Upper lobe of left lung (tissue), 4 donors: ENCODE measurements at regions not wholly inside any gene's neighbourhood (a gene's known extent, or its start where the extent isn't known, plus 50 kb on each side); places are given as distances from the start of the nearest gene placed in this dataset.

Experiments used
- EP300 ChIP-seq, 4 donors: sonication (generic); formaldehyde crosslinking; IDR thresholded peaks; one replicate each; pipeline ENCODE4 v1.5.1; 2017; ENCODE audit warnings: antibody characterized with exemption in 4 of 4, control low read depth in 2 of 4
- POLR2A ChIP-seq, 4 donors: fragments of 450-650 bp; IDR thresholded peaks; one replicate each; pipeline ENCODE4 v1.5.1; 2016 to 2017; ENCODE audit warnings: antibody characterized with exemption in 4 of 4, mild to moderate bottlenecking in 2 of 4
- POLR2AphosphoS5 ChIP-seq, 2 donors: sonication (generic); formaldehyde crosslinking; IDR thresholded peaks; one replicate each; pipeline ENCODE4 v1.5.1; 2017; ENCODE audit warnings: antibody characterized with exemption in 2 of 2
- TF ChIP-seq, protein P1 (sequence below), 6 experiments: fragments of 450-650 bp in 4 of 6; fragments of 200-600 bp in 2 of 6; sonication (generic) in 2 of 6; IDR thresholded peaks; one replicate each; pipeline ENCODE4 v1.5.1; 2016 to 2019; ENCODE audit warnings: antibody characterized with exemption in 6 of 6

DNA sequence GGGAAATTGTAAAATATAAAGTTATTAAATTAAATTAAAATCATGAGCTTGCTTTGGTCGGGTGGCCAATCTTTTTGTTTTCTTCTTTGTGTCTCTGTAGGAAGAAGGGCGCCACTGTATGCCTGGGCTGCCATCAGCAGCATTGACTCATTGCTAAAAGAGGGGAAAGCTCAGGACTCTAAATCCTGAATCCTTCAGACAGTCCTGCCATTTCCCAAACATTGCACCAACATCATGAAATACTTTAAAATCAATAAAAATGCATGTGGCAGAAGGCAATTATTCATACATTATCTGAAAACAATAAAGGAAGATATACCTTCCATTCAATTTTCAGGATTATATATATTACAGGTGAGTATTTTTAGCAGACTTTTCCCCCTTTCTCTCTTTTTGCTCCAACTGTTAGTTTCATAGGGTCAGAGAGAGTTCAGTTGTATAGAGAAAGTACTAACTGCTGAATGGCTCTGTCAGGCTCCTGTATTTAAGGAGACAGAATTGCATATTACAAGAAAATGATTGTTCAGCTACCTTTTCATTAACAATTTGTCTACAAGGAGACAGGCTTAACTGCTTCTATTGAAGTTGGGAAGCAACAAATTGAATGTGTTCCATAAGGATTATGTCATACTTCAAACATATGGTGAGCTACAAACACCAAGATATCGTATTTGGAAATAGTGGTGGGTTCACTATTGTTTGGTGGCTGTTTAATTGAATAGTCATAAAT is 95.7 kb downstream of the ATPSCKMT start:
- TF ChIP-seq, protein P1, sequence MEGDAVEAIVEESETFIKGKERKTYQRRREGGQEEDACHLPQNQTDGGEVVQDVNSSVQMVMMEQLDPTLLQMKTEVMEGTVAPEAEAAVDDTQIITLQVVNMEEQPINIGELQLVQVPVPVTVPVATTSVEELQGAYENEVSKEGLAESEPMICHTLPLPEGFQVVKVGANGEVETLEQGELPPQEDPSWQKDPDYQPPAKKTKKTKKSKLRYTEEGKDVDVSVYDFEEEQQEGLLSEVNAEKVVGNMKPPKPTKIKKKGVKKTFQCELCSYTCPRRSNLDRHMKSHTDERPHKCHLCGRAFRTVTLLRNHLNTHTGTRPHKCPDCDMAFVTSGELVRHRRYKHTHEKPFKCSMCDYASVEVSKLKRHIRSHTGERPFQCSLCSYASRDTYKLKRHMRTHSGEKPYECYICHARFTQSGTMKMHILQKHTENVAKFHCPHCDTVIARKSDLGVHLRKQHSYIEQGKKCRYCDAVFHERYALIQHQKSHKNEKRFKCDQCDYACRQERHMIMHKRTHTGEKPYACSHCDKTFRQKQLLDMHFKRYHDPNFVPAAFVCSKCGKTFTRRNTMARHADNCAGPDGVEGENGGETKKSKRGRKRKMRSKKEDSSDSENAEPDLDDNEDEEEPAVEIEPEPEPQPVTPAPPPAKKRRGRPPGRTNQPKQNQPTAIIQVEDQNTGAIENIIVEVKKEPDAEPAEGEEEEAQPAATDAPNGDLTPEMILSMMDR (IDR thresholded peaks at IDR 0.05), result no peak
- TF ChIP-seq EP300 (IDR thresholded peaks at IDR 0.05) (no peak), POLR2A (IDR thresholded peaks at IDR 0.05) (no peak), POLR2AphosphoS5 (IDR thresholded peaks at IDR 0.05) (no peak)
